ENCODE measurements at regions not wholly inside any gene's neighbourhood (a gene's known extent, or its start where the extent isn't known, plus 50 kb on each side); places are given as distances from the start of the nearest gene placed in this dataset.

- Histone ChIP-seq H3K36me3 (no peaks in the 10 kb centered on the region), H2AFZ (replicated peaks) (peak overlapping the region; percentile 22), H3K4me3 (no peak overlapping the region), H3K9ac (no peak overlapping the region), H3K4me1 (no peaks in the 10 kb centered on the region), H3K27me3 (no peaks in the 10 kb centered on the region), H3K79me2 (ENCODE audit: low read depth) (no peaks in the 10 kb centered on the region), H4K20me1 (ENCODE audit: low read depth) (no peaks in the 10 kb centered on the region), H3F3A (ENCODE audit: low read depth) (no peaks in the 10 kb centered on the region), H3K4me2 (no peak overlapping the region), H3K9me3 (ENCODE audit: low read depth) (no peaks in the 10 kb centered on the region), H3K27ac (no peak overlapping the region)
- no peaks in the 10 kb centered on the region for H3K4me1 Mint-ChIP-seq
- no peaks in the 10 kb centered on the region for H3K36me3 Mint-ChIP-seq
- H3K27ac Mint-ChIP-seq: no peak overlapping the region
- H3K27me3 Mint-ChIP-seq (ENCODE audit: insufficient read depth, low read depth): no peaks in the 10 kb centered on the region
- no peak for DNase-seq (ENCODE audit: low spot score)
- H3K4me3 Mint-ChIP-seq: no peak overlapping the region
- H3K9me3 Mint-ChIP-seq: no peaks in the 10 kb centered on the region
- TF ChIP-seq EZH2 (IDR thresholded peaks at IDR 0.05) (no peak), EZH2phosphoT487 (IDR thresholded peaks at IDR 0.05) (no peak)
- TF ChIP-seq, protein P1, sequence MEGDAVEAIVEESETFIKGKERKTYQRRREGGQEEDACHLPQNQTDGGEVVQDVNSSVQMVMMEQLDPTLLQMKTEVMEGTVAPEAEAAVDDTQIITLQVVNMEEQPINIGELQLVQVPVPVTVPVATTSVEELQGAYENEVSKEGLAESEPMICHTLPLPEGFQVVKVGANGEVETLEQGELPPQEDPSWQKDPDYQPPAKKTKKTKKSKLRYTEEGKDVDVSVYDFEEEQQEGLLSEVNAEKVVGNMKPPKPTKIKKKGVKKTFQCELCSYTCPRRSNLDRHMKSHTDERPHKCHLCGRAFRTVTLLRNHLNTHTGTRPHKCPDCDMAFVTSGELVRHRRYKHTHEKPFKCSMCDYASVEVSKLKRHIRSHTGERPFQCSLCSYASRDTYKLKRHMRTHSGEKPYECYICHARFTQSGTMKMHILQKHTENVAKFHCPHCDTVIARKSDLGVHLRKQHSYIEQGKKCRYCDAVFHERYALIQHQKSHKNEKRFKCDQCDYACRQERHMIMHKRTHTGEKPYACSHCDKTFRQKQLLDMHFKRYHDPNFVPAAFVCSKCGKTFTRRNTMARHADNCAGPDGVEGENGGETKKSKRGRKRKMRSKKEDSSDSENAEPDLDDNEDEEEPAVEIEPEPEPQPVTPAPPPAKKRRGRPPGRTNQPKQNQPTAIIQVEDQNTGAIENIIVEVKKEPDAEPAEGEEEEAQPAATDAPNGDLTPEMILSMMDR (IDR thresholded peaks at IDR 0.05): no peak
These were observed 707.5 kb downstream of the SLITRK6 start for GRCh38 chr13:85091631-85092234.

DNA sequence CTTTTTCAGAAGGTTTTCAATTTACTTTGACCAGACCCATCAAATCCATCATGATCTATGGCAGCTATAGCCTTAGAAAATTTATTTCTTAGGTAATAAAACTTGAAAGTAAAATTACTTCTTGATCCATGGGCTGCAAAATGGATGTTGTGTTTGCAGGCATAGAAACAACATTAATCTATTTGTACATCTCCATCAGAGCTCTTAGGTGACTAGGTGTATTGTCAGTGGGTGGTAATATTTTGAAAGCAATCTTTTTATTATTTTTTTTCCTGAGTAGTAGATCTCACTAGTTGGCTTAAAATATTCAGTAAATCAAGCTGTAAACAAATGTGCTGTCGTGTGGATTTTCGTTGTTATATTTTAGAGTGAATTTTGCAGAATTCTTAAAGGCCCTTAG lies 710.0 kb downstream of the SLITRK6 start:
- no peak overlapping the region for H3K27ac ChIP-seq
- H3K9me3 Mint-ChIP-seq: no peaks in the 10 kb centered on the region
- H4K20me1 ChIP-seq (ENCODE audit: low read depth): no peaks in the 10 kb centered on the region
- no peaks in the 10 kb centered on the region for H3K79me2 ChIP-seq (ENCODE audit: low read depth)
- no peak overlapping the region for H3K9ac ChIP-seq
- H3K4me3 Mint-ChIP-seq: no peak overlapping the region
- H3K4me2 ChIP-seq: no peak overlapping the region
- TF ChIP-seq EZH2 (IDR thresholded peaks at IDR 0.05): no peak
- no peaks in the 10 kb centered on the region for H3K36me3 ChIP-seq
- no peak overlapping the region for H3K27ac Mint-ChIP-seq
- no peaks in the 10 kb centered on the region for H3K27me3 ChIP-seq
- H3K9me3 ChIP-seq (ENCODE audit: low read depth): no peaks in the 10 kb centered on the region
- no peaks in the 10 kb centered on the region for H3K4me1 Mint-ChIP-seq
- H3K4me1 ChIP-seq: no peaks in the 10 kb centered on the region
- no peaks in the 10 kb centered on the region for H3K36me3 Mint-ChIP-seq
- no peak for DNase-seq (ENCODE audit: low spot score)
- no peaks in the 10 kb centered on the region for H3K27me3 Mint-ChIP-seq (ENCODE audit: insufficient read depth, low read depth)
- no peaks in the 10 kb centered on the region for H3F3A ChIP-seq (ENCODE audit: low read depth)
- H3K4me3 ChIP-seq: no peak overlapping the region
- H2AFZ ChIP-seq (replicated peaks): no peak overlapping the region

GRCh38 chr13:85080691-85081090 lies 718.5 kb downstream of the SLITRK6 start:
- Histone ChIP-seq H3K4me1 (peaks cover 6% of the 10 kb centered on the region), H3K27ac (no peak overlapping the region), H2AFZ (replicated peaks) (peak overlapping the region; percentile 60), H3K9ac (no peak overlapping the region), H3F3A (ENCODE audit: low read depth) (no peaks in the 10 kb centered on the region), H3K27me3 (no peaks in the 10 kb centered on the region), H3K9me3 (ENCODE audit: low read depth) (no peaks in the 10 kb centered on the region), H4K20me1 (ENCODE audit: low read depth) (no peaks in the 10 kb centered on the region), H3K4me2 (no peak overlapping the region), H3K79me2 (ENCODE audit: low read depth) (no peaks in the 10 kb centered on the region), H3K36me3 (no peaks in the 10 kb centered on the region), H3K4me3 (no peak overlapping the region)
- Mint-ChIP-seq H3K9me3 (no peaks in the 10 kb centered on the region), H3K4me3 (no peak overlapping the region), H3K4me1 (peaks cover 10% of the 10 kb centered on the region), H3K27ac (no peak overlapping the region), H3K36me3 (no peaks in the 10 kb centered on the region), H3K27me3 (ENCODE audit: insufficient read depth, low read depth) (no peaks in the 10 kb centered on the region)
- no peak for TF ChIP-seq EZH2 (IDR thresholded peaks at IDR 0.05)
- TF ChIP-seq EZH2phosphoT487 (IDR thresholded peaks at IDR 0.05): no peak
- TF ChIP-seq, protein P1 (IDR thresholded peaks at IDR 0.05): no peak
- no peak for DNase-seq (ENCODE audit: low spot score)

GRCh38 chr13:85076343-85076742 lies 722.9 kb downstream of the SLITRK6 start:
- H3K4me2 ChIP-seq: no peak overlapping the region
- H3K27me3 ChIP-seq: no peaks in the 10 kb centered on the region
- H3F3A ChIP-seq (ENCODE audit: low read depth): no peaks in the 10 kb centered on the region
- H3K27ac ChIP-seq: no peak overlapping the region
- H3K4me1 ChIP-seq: peaks cover 6% of the 10 kb centered on the region
- H3K36me3 ChIP-seq: no peaks in the 10 kb centered on the region
- peaks cover 8% of the 10 kb centered on the region for H3K4me1 Mint-ChIP-seq
- no peak for DNase-seq (ENCODE audit: low spot score)
- H2AFZ ChIP-seq (replicated peaks): no peak overlapping the region
- no peaks in the 10 kb centered on the region for H3K27me3 Mint-ChIP-seq (ENCODE audit: insufficient read depth, low read depth)
- no peaks in the 10 kb centered on the region for H4K20me1 ChIP-seq (ENCODE audit: low read depth)
- no peak overlapping the region for H3K9ac ChIP-seq
- no peaks in the 10 kb centered on the region for H3K79me2 ChIP-seq (ENCODE audit: low read depth)
- H3K4me3 Mint-ChIP-seq: no peak overlapping the region
- H3K4me3 ChIP-seq: no peak overlapping the region
- H3K9me3 Mint-ChIP-seq: no peaks in the 10 kb centered on the region
- H3K36me3 Mint-ChIP-seq: no peaks in the 10 kb centered on the region
- no peaks in the 10 kb centered on the region for H3K9me3 ChIP-seq (ENCODE audit: low read depth)
- TF ChIP-seq, protein P1 (IDR thresholded peaks at IDR 0.05): no peak
- TF ChIP-seq EZH2phosphoT487 (IDR thresholded peaks at IDR 0.05) (no peak), EZH2 (IDR thresholded peaks at IDR 0.05) (no peak)
- H3K27ac Mint-ChIP-seq: no peak overlapping the region
